ENCODE measurements at regions not wholly inside any gene's neighbourhood (a gene's known extent, or its start where the extent isn't known, plus 50 kb on each side); places are given as distances from the start of the nearest gene placed in this dataset.

GRCh38 chr2:4096978-4097766, 393.8 kb downstream of the DCDC2C start:
- Mint-ChIP-seq H3K4me3 (no peak overlapping the region), H3K9me3 (no peaks in the 10 kb centered on the region), H3K4me1 (ENCODE audit: low read depth) (no peaks in the 10 kb centered on the region), H3K27ac (no peak overlapping the region), H3K36me3 (ENCODE audit: low read depth) (no peaks in the 10 kb centered on the region), H3K27me3 (no peaks in the 10 kb centered on the region)
- CTCF ChIA-PET: no interaction called here
- Histone ChIP-seq H3K4me1 (ENCODE audit: insufficient read depth, low read length) (no peaks in the 10 kb centered on the region), H3K36me3 (ENCODE audit: insufficient read depth, low read length) (no peaks in the 10 kb centered on the region), H3K27me3 (ENCODE audit: control insufficient read depth in 1 of 2, insufficient read depth in 2 of 2, low read length in 2 of 2) (no peaks in the 10 kb centered on the region), H3K27ac (ENCODE audit: low read depth in 1 of 2, low read length in 2 of 2) (no peak overlapping the region), H3K4me3 (ENCODE audit: low read length) (no peak overlapping the region), H3K9me3 (ENCODE audit: control insufficient read depth in 1 of 2, insufficient read depth in 1 of 2, low read length in 2 of 2) (no peaks in the 10 kb centered on the region)
- DNase-seq (no peak), ATAC-seq (ENCODE audit: poor library complexity) (no peak)
- intact Hi-C loops (cut with DNase I, micrococcal nuclease): no loop called here
- POLR2A ChIA-PET: no interaction called here
- TF ChIP-seq CTCF (IDR thresholded peaks at IDR 0.05): no peak

- no peaks in the 10 kb centered on the region for H3K4me1 Mint-ChIP-seq (ENCODE audit: low read depth)
- intact Hi-C loops (cut with DNase I, micrococcal nuclease): no loop called here
- H3K4me3 Mint-ChIP-seq: no peak overlapping the region
- Histone ChIP-seq H3K27ac (ENCODE audit: low read depth in 1 of 2, low read length in 2 of 2) (no peak overlapping the region), H3K27me3 (ENCODE audit: control insufficient read depth in 1 of 2, insufficient read depth in 2 of 2, low read length in 2 of 2) (no peaks in the 10 kb centered on the region), H3K4me3 (ENCODE audit: low read length) (no peak overlapping the region), H3K36me3 (ENCODE audit: insufficient read depth, low read length) (no peaks in the 10 kb centered on the region), H3K4me1 (ENCODE audit: insufficient read depth, low read length) (no peaks in the 10 kb centered on the region), H3K9me3 (ENCODE audit: control insufficient read depth in 1 of 2, insufficient read depth in 1 of 2, low read length in 2 of 2) (no peaks in the 10 kb centered on the region)
- DNase-seq: no peak
- TF ChIP-seq CTCF (IDR thresholded peaks at IDR 0.05): no peak
- no peak overlapping the region for H3K27ac Mint-ChIP-seq
- no peaks in the 10 kb centered on the region for H3K27me3 Mint-ChIP-seq
- no peaks in the 10 kb centered on the region for H3K36me3 Mint-ChIP-seq (ENCODE audit: low read depth)
- no peaks in the 10 kb centered on the region for H3K9me3 Mint-ChIP-seq
- POLR2A ChIA-PET: no interaction called here
- ATAC-seq (ENCODE audit: poor library complexity): no peak
- CTCF ChIA-PET: no interaction called here
Measured at GRCh38 chr2:4098137-4098536, 394.8 kb downstream of the DCDC2C start.

GRCh38 chr2:4101936-4102335, 398.6 kb downstream of the DCDC2C start:
- H3K36me3 ChIP-seq (ENCODE audit: insufficient read depth, low read length): no peaks in the 10 kb centered on the region
- H3K9me3 Mint-ChIP-seq: no peaks in the 10 kb centered on the region
- TF ChIP-seq CTCF (IDR thresholded peaks at IDR 0.05): no peak
- H3K27ac Mint-ChIP-seq: no peak overlapping the region
- H3K4me3 ChIP-seq (ENCODE audit: low read length): no peak overlapping the region
- intact Hi-C loops (cut with DNase I, micrococcal nuclease): no loop called here
- H3K27me3 ChIP-seq (ENCODE audit: control insufficient read depth in 1 of 2, insufficient read depth in 2 of 2, low read length in 2 of 2): no peaks in the 10 kb centered on the region
- no peak overlapping the region for H3K4me3 Mint-ChIP-seq
- H3K36me3 Mint-ChIP-seq (ENCODE audit: low read depth): no peaks in the 10 kb centered on the region
- no peak for ATAC-seq (ENCODE audit: poor library complexity)
- H3K4me1 Mint-ChIP-seq (ENCODE audit: low read depth): no peaks in the 10 kb centered on the region
- no peak overlapping the region for H3K27ac ChIP-seq (ENCODE audit: low read depth in 1 of 2, low read length in 2 of 2)
- H3K4me1 ChIP-seq (ENCODE audit: insufficient read depth, low read length): no peaks in the 10 kb centered on the region
- POLR2A ChIA-PET: no interaction called here
- peaks cover 0 to 16% of the 10 kb centered on the region in 2 experiments for H3K9me3 ChIP-seq (ENCODE audit: control insufficient read depth in 1 of 2, insufficient read depth in 1 of 2, low read length in 2 of 2)
- no peak for DNase-seq
- no peaks in the 10 kb centered on the region for H3K27me3 Mint-ChIP-seq
- CTCF ChIA-PET: no interaction called here

Measured in CD4-positive, alpha-beta T cell (primary cell).